HG03045 (cell line): ENCODE measurements at regions not wholly inside any gene's neighbourhood (a gene's known extent, or its start where the extent isn't known, plus 50 kb on each side); places are given as distances from the start of the nearest gene placed in this dataset.
"Not testable (repeated sequence)": the region's sequence is repeated elsewhere in the genome, so short reads cannot be mapped to it uniquely, and the experiment has no call there.

ENCODE experiments used
- ATAC-seq: cut with Tn5 transposase; IDR thresholded peaks from one replicate; pipeline ENCODE4 v1.9.1; 2021; ENCODE audit warnings: mild to moderate bottlenecking, moderate library complexity; ENCODE audit not compliant: unreplicated experiment

- no peak for ATAC-seq
These were observed 172.9 kb upstream of the TBC1D5 start for GRCh38 chr3:17915341-17915740.

GRCh38 chr3:17913359-17913758 is 170.9 kb upstream of the TBC1D5 start:
- no peak for ATAC-seq

- no peak for ATAC-seq
These were observed 169.7 kb upstream of the TBC1D5 start for GRCh38 chr3:17911986-17912760.

GRCh38 chr3:17910922-17911321 is 168.5 kb upstream of the TBC1D5 start:
- no peak for ATAC-seq

GRCh38 chr3:17909714-17910113 is 167.3 kb upstream of the TBC1D5 start:
- no peak for ATAC-seq

- ATAC-seq, result no peak
These were observed 166.2 kb upstream of the TBC1D5 start for GRCh38 chr3:17908399-17909191.

GRCh38 chr3:17905996-17906395 is 163.6 kb upstream of the TBC1D5 start:
- no peak for ATAC-seq

GRCh38 chr3:17901893-17902292 is 159.5 kb upstream of the TBC1D5 start:
- ATAC-seq, result no peak

GRCh38 chr3:17894434-17895060 is 152.1 kb upstream of the TBC1D5 start:
- no peak for ATAC-seq

GRCh38 chr3:17891139-17891856 is 148.9 kb upstream of the TBC1D5 start:
- ATAC-seq, result no peak

GRCh38 chr3:17885986-17886385 is 143.6 kb upstream of the TBC1D5 start:
- no peak for ATAC-seq

GRCh38 chr3:17882981-17883380 is 140.6 kb upstream of the TBC1D5 start:
- no peak for ATAC-seq

GRCh38 chr3:17877299-17877698 is 134.9 kb upstream of the TBC1D5 start:
- ATAC-seq, result no peak

GRCh38 chr3:17874636-17875035 is 132.2 kb upstream of the TBC1D5 start:
- ATAC-seq, result no peak

- no peak for ATAC-seq
These were observed 130.0 kb upstream of the TBC1D5 start for GRCh38 chr3:17872457-17872856.

- no peak for ATAC-seq
These were observed 123.2 kb upstream of the TBC1D5 start for GRCh38 chr3:17865631-17866030.

- ATAC-seq, result no peak
These were observed 119.0 kb upstream of the TBC1D5 start for GRCh38 chr3:17861476-17861875.

- ATAC-seq, result not testable (repeated sequence)
These were observed 118.5 kb upstream of the TBC1D5 start for GRCh38 chr3:17860840-17861471.

GRCh38 chr3:17852217-17852616 is 109.8 kb upstream of the TBC1D5 start:
- ATAC-seq, result no peak

GRCh38 chr3:17850448-17850847 is 108.0 kb upstream of the TBC1D5 start:
- ATAC-seq, result no peak

GRCh38 chr3:17848102-17848501 is 105.7 kb upstream of the TBC1D5 start:
- ATAC-seq, result no peak
